BLaER1 treated with 17β-estradiol and CSF1 and Interleukin-3, amounts not matched to agents 10 nM and 100 nM (cell line): ENCODE measurements at regions not wholly inside any gene's neighbourhood (a gene's known extent, or its start where the extent isn't known, plus 50 kb on each side); places are given as distances from the start of the nearest gene placed in this dataset.

ENCODE experiments used
- H3K27ac ChIP-seq, 11 experiments: shearing (Covaris generic); formaldehyde crosslinking; 2 replicates each; pipeline ENCODE4 v1.8.1; 2022
- H3K27me3 ChIP-seq, 11 experiments: shearing (Covaris generic); formaldehyde crosslinking; 2 replicates each; pipeline ENCODE4 v1.8.1; 2022
- H3K36me3 ChIP-seq, 11 experiments: shearing (Covaris generic); formaldehyde crosslinking; 2 replicates each; pipeline ENCODE4 v1.8.1; 2022
- H3K4me1 ChIP-seq, 10 experiments: shearing (Covaris generic); formaldehyde crosslinking; 2 replicates each; pipeline ENCODE4 v1.8.1; 2022
- H3K4me2 ChIP-seq, 11 experiments: shearing (Covaris generic); formaldehyde crosslinking; 2 replicates each; pipeline ENCODE4 v1.8.1; 2022
- H3K4me3 ChIP-seq, 10 experiments: shearing (Covaris generic); formaldehyde crosslinking; 2 replicates each; pipeline ENCODE4 v1.8.1; 2022
- H3K9ac ChIP-seq, 11 experiments: shearing (Covaris generic); formaldehyde crosslinking; 2 replicates each; pipeline ENCODE4 v1.8.1; 2022
- H3K9me3 ChIP-seq, 11 experiments: shearing (Covaris generic); formaldehyde crosslinking; replicated peaks in 1 of 11; 2 replicates each; pipeline ENCODE4 v1.8.1; 2022
- H4K20me1 ChIP-seq, 11 experiments: shearing (Covaris generic); formaldehyde crosslinking; 2 replicates each; pipeline ENCODE4 v1.8.1; 2022
- Cebpa-rat ChIP-seq, 11 experiments: shearing (Covaris generic); IDR thresholded peaks; 2 replicates each; pipeline ENCODE4 v1.8.1; 2022

- no peaks in the 10 kb centered on the region for H4K20me1 ChIP-seq
- no peak overlapping the region for H3K4me3 ChIP-seq
- no peak overlapping the region for H3K9ac ChIP-seq
- H3K4me1 ChIP-seq: peaks cover 0 to 31% (median 19%) of the 10 kb centered on the region in 10 experiments; a peak in 14 of 20 replicates
- H3K9me3 ChIP-seq: no peaks in the 10 kb centered on the region
- no peaks in the 10 kb centered on the region for H3K27me3 ChIP-seq
- H3K27ac ChIP-seq: no peak overlapping the region
- no peak overlapping the region for H3K4me2 ChIP-seq
- TF ChIP-seq Cebpa-rat (IDR thresholded peaks at IDR 0.05): no peak
- H3K36me3 ChIP-seq: no peaks in the 10 kb centered on the region
These were observed 108.9 kb upstream of the PDC start for GRCh38 chr1:186569856-186570255.

- H4K20me1 ChIP-seq: no peaks in the 10 kb centered on the region
- no peaks in the 10 kb centered on the region for H3K9me3 ChIP-seq
- H3K9ac ChIP-seq: no peak overlapping the region
- H3K27ac ChIP-seq: no peak overlapping the region
- no peak overlapping the region for H3K4me3 ChIP-seq
- H3K27me3 ChIP-seq: no peaks in the 10 kb centered on the region
- no peak for TF ChIP-seq Cebpa-rat (IDR thresholded peaks at IDR 0.05)
- H3K4me2 ChIP-seq: no peak overlapping the region
- peaks cover 0 to 15% (median 6%) of the 10 kb centered on the region in 10 experiments; a peak in 8 of 20 replicates for H3K4me1 ChIP-seq
- H3K36me3 ChIP-seq: no peaks in the 10 kb centered on the region
These were observed 107.3 kb upstream of the PDC start for GRCh38 chr1:186568221-186568620.

- Histone ChIP-seq H4K20me1 (no peaks in the 10 kb centered on the region), H3K4me1 (no peaks in the 10 kb centered on the region), H3K4me2 (no peak overlapping the region), H3K9ac (no peak overlapping the region), H3K36me3 (no peaks in the 10 kb centered on the region), H3K27ac (no peak overlapping the region), H3K9me3 (no peaks in the 10 kb centered on the region), H3K4me3 (no peak overlapping the region), H3K27me3 (no peaks in the 10 kb centered on the region)
- no peak for TF ChIP-seq Cebpa-rat (IDR thresholded peaks at IDR 0.05)
These were observed 105.4 kb upstream of the PDC start for GRCh38 chr1:186566140-186566855.

- H4K20me1 ChIP-seq: no peaks in the 10 kb centered on the region
- no peak overlapping the region for H3K27ac ChIP-seq
These were observed 103.7 kb upstream of the PDC start for GRCh38 chr1:186564582-186564981.

GRCh38 chr1:186559601-186560116, 98.7 kb upstream of the PDC start:
- Histone ChIP-seq H3K9ac (no peak overlapping the region), H3K4me1 (no peaks in the 10 kb centered on the region), H3K27ac (no peak overlapping the region), H4K20me1 (no peaks in the 10 kb centered on the region), H3K36me3 (no peaks in the 10 kb centered on the region), H3K4me2 (no peak overlapping the region), H3K27me3 (no peaks in the 10 kb centered on the region), H3K4me3 (no peak overlapping the region), H3K9me3 (no peaks in the 10 kb centered on the region)
- no peak for TF ChIP-seq Cebpa-rat (IDR thresholded peaks at IDR 0.05)

More at GRCh38 chr1:186564582-186564981, 103.7 kb upstream of the PDC start:
- no peaks in the 10 kb centered on the region for H3K9me3 ChIP-seq
- H3K36me3 ChIP-seq: no peaks in the 10 kb centered on the region
- no peak overlapping the region for H3K9ac ChIP-seq
- no peaks in the 10 kb centered on the region for H3K4me1 ChIP-seq
- no peak overlapping the region for H3K4me3 ChIP-seq
- H3K27me3 ChIP-seq: no peaks in the 10 kb centered on the region
- no peak overlapping the region for H3K4me2 ChIP-seq
- no peak for TF ChIP-seq Cebpa-rat (IDR thresholded peaks at IDR 0.05)

GRCh38 chr1:186557147-186557777, 96.3 kb upstream of the PDC start:
- H3K9me3 ChIP-seq: peaks cover 0 to 13% (median 7%) of the 10 kb centered on the region in 11 experiments; a peak in 11 of 22 replicates
- H3K36me3 ChIP-seq: no peaks in the 10 kb centered on the region
- no peak for TF ChIP-seq Cebpa-rat (IDR thresholded peaks at IDR 0.05)
- H3K4me1 ChIP-seq: no peaks in the 10 kb centered on the region
- no peaks in the 10 kb centered on the region for H4K20me1 ChIP-seq
- H3K27me3 ChIP-seq: no peaks in the 10 kb centered on the region
- H3K4me3 ChIP-seq: no peak overlapping the region
- H3K9ac ChIP-seq: no peak overlapping the region
- no peak overlapping the region for H3K27ac ChIP-seq
- H3K4me2 ChIP-seq: no peak overlapping the region

GRCh38 chr1:186550832-186551231, 89.9 kb upstream of the PDC start:
- Histone ChIP-seq H4K20me1 (no peaks in the 10 kb centered on the region), H3K27me3 (no peaks in the 10 kb centered on the region), H3K4me1 (no peaks in the 10 kb centered on the region), H3K36me3 (peaks cover 0 to 3% (median 0%) of the 10 kb centered on the region in 11 experiments; a peak in 2 of 22 replicates), H3K9ac (no peak overlapping the region), H3K4me3 (no peak overlapping the region), H3K27ac (no peak overlapping the region), H3K4me2 (no peak overlapping the region), H3K9me3 (peaks cover 4 to 35% (median 20%) of the 10 kb centered on the region in 11 experiments; a peak in 19 of 22 replicates)
- TF ChIP-seq Cebpa-rat (IDR thresholded peaks at IDR 0.05): no peak

GRCh38 chr1:186541003-186541402, 80.1 kb upstream of the PDC start:
- Histone ChIP-seq H3K4me2 (no peak overlapping the region), H3K9me3 (peaks cover 7 to 47% (median 23%) of the 10 kb centered on the region in 11 experiments; a peak in 21 of 22 replicates), H3K27ac (no peak overlapping the region), H3K4me3 (no peak overlapping the region), H3K9ac (no peak overlapping the region), H3K4me1 (peaks cover 0 to 17% (median 9%) of the 10 kb centered on the region in 10 experiments; a peak in 10 of 20 replicates), H3K36me3 (no peaks in the 10 kb centered on the region; a peak in 1 of 22 replicates), H4K20me1 (no peaks in the 10 kb centered on the region), H3K27me3 (no peaks in the 10 kb centered on the region)
- no peak for TF ChIP-seq Cebpa-rat (IDR thresholded peaks at IDR 0.05)

GRCh38 chr1:186540521-186540920, 79.6 kb upstream of the PDC start:
- Histone ChIP-seq H3K27ac (no peak overlapping the region), H3K9ac (no peak overlapping the region), H3K36me3 (no peaks in the 10 kb centered on the region; a peak in 1 of 22 replicates), H3K4me2 (no peak overlapping the region), H4K20me1 (no peaks in the 10 kb centered on the region), H3K4me1 (peaks cover 0 to 21% (median 12%) of the 10 kb centered on the region in 10 experiments; a peak in 10 of 20 replicates), H3K27me3 (no peaks in the 10 kb centered on the region), H3K4me3 (no peak overlapping the region), H3K9me3 (peaks cover 7 to 47% (median 23%) of the 10 kb centered on the region in 11 experiments; a peak in 21 of 22 replicates)
- TF ChIP-seq Cebpa-rat (IDR thresholded peaks at IDR 0.05): no peak
